Endothelial cell (in vitro differentiated cells): ENCODE measurements at regions not wholly inside any gene's neighbourhood (a gene's known extent, or its start where the extent isn't known, plus 50 kb on each side); places are given as distances from the start of the nearest gene placed in this dataset.
"Not testable (repeated sequence)": the region's sequence is repeated elsewhere in the genome, so short reads cannot be mapped to it uniquely, and the experiment has no call there.

Experiments
- DNase-seq: peaks from one replicate; pipeline ENCODE4 v3.0.0; 2021; ENCODE audit warnings: low spot score
- H3K27ac Mint-ChIP-seq: one replicate; pipeline ENCODE4 v1.8.0; 2021; ENCODE audit warnings: mixed read lengths, inconsistent platforms; ENCODE audit not compliant: unreplicated experiment
- H3K27me3 Mint-ChIP-seq: one replicate; pipeline ENCODE4 v1.8.0; 2021; ENCODE audit warnings: mild to moderate bottlenecking, moderate library complexity, mixed read lengths, inconsistent platforms; ENCODE audit not compliant: unreplicated experiment
- H3K36me3 Mint-ChIP-seq: one replicate; pipeline ENCODE4 v1.8.0; 2021; ENCODE audit warnings: mild to moderate bottlenecking, low read depth, mixed read lengths, inconsistent platforms; ENCODE audit not compliant: unreplicated experiment
- H3K4me1 Mint-ChIP-seq: one replicate; pipeline ENCODE4 v1.8.0; 2021; ENCODE audit warnings: mild to moderate bottlenecking, mixed read lengths, inconsistent platforms; ENCODE audit not compliant: unreplicated experiment
- H3K4me3 Mint-ChIP-seq: one replicate; pipeline ENCODE4 v1.8.0; 2021; ENCODE audit warnings: mild to moderate bottlenecking, mixed read lengths, inconsistent platforms; ENCODE audit not compliant: unreplicated experiment
- H3K9me3 Mint-ChIP-seq: one replicate; pipeline ENCODE4 v1.8.0; 2021; ENCODE audit warnings: mixed read lengths, inconsistent platforms; ENCODE audit not compliant: unreplicated experiment
- CTCF ChIP-seq: fragments of 200-600 bp; sonication (generic); IDR thresholded peaks from one replicate; pipeline ENCODE4 v1.5.0; 2021; ENCODE audit warnings: antibody characterized with exemption; ENCODE audit not compliant: unreplicated experiment

DNA sequence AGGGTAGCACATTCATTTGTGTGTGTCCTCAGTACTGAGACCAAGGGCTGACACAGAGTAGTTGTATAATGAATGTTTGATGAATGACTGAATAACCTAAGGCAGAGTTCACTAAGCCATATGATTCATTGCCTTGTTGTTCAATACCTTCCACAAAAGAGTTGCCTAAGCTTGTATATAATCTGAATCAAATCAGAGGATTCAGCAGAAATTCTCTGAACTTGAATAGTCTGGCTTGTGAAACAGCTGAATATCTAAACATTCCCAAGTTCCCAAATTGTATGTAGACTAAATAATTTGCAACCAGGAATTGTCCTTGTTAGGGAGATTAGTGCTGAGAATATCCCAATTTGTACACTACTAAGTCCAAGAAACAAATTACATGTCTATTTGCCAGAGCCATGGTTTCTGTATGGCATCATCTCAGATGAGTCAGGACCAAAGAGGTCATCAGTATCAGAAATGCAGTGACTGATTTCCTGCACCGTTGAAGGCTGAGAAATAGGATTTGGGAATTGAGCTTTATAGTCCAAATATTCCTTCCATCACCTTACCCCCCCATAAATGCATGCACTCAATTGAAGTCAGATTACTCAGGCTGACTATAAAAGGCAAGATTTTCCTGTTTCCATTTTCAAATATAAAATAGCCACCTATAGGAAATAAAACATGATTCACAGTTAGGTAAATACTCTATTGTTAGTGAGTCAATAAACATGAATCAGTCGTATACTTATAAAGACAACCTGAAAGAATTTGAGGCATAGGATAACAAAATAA is 168.7 kb downstream of the PHLDA1 start:
- Mint-ChIP-seq H3K27me3 (peaks cover 4% of the 10 kb centered on the region), H3K27ac (no peak overlapping the region)

GRCh38 chr12:75859868-75860267 is 171.7 kb downstream of the PHLDA1 start:
- peaks cover 4% of the 10 kb centered on the region for H3K27me3 Mint-ChIP-seq
- no peak overlapping the region for H3K27ac Mint-ChIP-seq

More for the DNA sequence above, 168.7 kb downstream of the PHLDA1 start:
- no peaks in the 10 kb centered on the region for H3K36me3 Mint-ChIP-seq
- no peak for DNase-seq
- no peak overlapping the region for H3K4me3 Mint-ChIP-seq
- H3K9me3 Mint-ChIP-seq: no peaks in the 10 kb centered on the region
- H3K4me1 Mint-ChIP-seq: no peaks in the 10 kb centered on the region
- TF ChIP-seq CTCF: no peak

GRCh38 chr12:75856235-75856634 is 175.3 kb downstream of the PHLDA1 start:
- Mint-ChIP-seq H3K36me3 (no peaks in the 10 kb centered on the region), H3K9me3 (no peaks in the 10 kb centered on the region), H3K4me1 (peaks cover 10% of the 10 kb centered on the region), H3K27me3 (peaks cover 1% of the 10 kb centered on the region), H3K4me3 (no peak overlapping the region), H3K27ac (no peak overlapping the region)
- no peak for DNase-seq
- no peak for TF ChIP-seq CTCF

More at GRCh38 chr12:75859868-75860267, 171.7 kb downstream of the PHLDA1 start:
- Mint-ChIP-seq H3K4me3 (no peak overlapping the region), H3K9me3 (no peaks in the 10 kb centered on the region), H3K4me1 (no peaks in the 10 kb centered on the region), H3K36me3 (no peaks in the 10 kb centered on the region)
- no peak for DNase-seq
- TF ChIP-seq CTCF: no peak

- Mint-ChIP-seq H3K36me3 (no peaks in the 10 kb centered on the region), H3K9me3 (no peaks in the 10 kb centered on the region), H3K4me1 (peaks cover 10% of the 10 kb centered on the region), H3K4me3 (no peak overlapping the region), H3K27ac (no peak overlapping the region), H3K27me3 (peaks cover 1% of the 10 kb centered on the region)
- TF ChIP-seq CTCF: no peak
- no peak for DNase-seq
Observed at GRCh38 chr12:75855360-75855759, 176.2 kb downstream of the PHLDA1 start.

DNA sequence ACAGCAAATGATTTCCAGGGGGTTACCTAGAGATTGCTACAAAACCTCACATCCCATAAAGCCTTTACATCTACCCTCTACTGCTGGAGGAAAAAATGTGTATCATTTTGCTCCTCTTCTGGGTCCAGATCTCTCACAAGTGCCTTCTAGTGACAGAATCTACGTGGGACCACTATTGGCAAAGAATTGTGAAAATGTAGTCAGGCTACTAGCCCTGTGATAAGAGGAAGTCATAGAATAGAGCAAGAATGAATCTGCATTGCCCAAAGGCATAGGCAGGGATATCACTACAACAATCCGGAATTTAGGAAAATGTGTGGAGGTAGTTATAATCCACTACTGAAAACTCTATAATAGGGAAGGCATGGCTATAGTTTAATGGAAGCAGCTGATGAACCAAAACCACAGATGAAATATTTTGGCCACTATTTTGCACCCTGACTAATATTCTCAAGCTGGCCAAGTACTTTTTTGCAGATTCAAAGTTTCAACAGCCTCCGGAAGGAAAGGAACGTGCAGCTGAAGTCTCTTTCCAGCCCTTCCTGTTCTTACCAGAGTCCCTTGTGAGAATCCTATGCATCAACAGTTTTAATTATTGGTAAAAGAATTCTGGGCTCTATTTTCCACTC is 176.8 kb downstream of the PHLDA1 start:
- H3K4me1 Mint-ChIP-seq: peaks cover 10% of the 10 kb centered on the region
- no peaks in the 10 kb centered on the region for H3K9me3 Mint-ChIP-seq
- TF ChIP-seq CTCF: no peak
- no peak for DNase-seq
- no peak overlapping the region for H3K27ac Mint-ChIP-seq
- H3K36me3 Mint-ChIP-seq: no peaks in the 10 kb centered on the region
- no peak overlapping the region for H3K4me3 Mint-ChIP-seq
- peaks cover 1% of the 10 kb centered on the region for H3K27me3 Mint-ChIP-seq

DNA sequence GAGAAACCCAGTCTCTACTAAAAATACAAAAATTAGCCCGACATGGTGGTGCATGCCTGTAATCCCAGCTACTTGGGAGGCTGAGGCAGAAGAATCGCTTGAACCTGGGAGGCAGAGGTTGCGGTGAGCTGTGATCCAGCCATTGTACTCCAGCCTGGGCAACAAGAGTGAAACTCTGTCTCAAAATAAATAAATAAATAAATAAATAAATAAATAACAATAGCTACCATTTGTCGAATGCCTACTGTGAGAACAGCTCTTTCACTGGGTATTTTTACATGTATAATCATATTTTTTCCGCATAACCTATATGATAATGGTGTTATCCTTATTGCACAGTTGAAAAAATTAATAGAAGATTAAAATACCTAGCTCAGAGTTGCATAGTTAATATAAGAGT is 177.4 kb downstream of the PHLDA1 start:
- not testable (repeated sequence) for H3K36me3 Mint-ChIP-seq, H3K27me3 Mint-ChIP-seq, H3K4me1 Mint-ChIP-seq, H3K27ac Mint-ChIP-seq, H3K4me3 Mint-ChIP-seq, H3K9me3 Mint-ChIP-seq, DNase-seq
